GM19455 (cell line): ENCODE measurements at regions not wholly inside any gene's neighbourhood (a gene's known extent, or its start where the extent isn't known, plus 50 kb on each side); places are given as distances from the start of the nearest gene placed in this dataset.
A peak's percentile ranks its signal among the peaks of the same experiment; 100 is the strongest.

Experiments
- ATAC-seq: cut with Tn5 transposase; IDR thresholded peaks from one replicate; pipeline ENCODE4 v1.9.1; 2021; ENCODE audit not compliant: unreplicated experiment

DNA sequence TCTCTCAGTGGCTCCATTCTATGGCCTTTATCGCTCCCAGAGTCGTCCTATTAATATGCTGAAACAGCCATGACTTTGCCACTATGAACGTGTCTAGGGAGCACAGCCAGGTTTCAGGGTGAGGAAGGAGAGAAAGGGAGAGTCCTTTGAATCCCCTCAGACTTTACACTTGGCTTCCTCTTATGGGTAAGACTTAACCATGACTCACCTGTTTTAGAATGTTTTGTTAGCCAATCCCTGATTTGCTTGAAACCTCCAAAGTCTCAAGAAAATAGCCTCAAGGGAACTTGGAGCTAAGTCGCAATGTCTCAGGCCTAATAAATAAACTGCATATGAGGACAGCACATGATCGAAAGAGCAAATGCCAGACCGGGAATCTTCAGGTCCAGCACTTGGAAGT is 131.2 kb upstream of the RCN1 start:
- ATAC-seq, result no peak

DNA sequence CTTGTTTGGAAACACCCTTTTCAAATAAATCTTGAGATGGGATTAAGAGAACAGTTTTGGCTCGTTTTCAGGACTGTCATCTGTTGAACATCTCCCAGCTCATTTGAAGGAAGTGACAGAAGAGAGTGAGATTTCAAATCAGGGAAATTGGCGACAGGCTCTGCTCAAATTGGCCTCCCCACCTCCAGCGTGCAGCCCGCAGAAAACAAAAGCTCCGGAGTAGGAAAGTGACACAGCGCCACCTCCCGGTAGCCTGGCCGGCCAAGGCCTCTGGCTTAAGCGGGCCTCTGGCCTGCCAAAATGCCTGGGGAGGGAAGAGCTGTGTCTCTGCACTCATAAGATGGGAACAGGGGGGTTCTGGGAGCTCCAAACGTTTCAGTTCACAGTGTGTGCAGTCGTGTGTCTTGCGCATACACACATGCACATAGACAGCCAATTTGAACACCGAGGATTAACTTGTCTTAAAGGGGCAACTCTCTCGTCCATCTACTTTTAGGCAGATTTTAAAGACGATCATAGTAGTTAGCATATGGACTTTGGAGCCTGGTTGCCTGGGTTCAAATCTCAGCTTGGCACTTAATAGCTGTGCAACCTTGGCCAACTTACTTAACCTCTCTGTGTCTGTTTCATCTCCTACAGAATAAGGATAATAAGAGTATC is 132.7 kb upstream of the RCN1 start:
- ATAC-seq, result peak; percentile 76

DNA sequence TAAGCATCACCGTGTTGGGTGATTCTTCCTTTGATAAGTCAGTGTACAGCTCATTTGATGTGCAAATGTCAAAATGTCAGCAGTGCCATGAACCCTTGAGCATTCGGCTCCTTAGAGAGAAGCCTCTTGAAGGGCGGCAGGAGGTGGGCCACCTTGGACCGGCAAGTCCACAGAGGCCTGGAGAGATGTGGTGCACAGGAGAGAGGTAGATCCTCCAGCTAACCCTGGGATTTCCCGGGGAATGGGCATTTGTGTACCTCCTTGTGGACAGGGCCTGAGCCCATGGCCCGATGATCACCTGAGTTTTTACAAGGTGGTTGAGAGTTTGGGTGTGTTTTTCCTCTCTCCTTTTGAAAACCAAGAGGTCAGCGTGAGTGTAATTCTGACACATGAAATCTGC is 133.2 kb upstream of the RCN1 start:
- no peak for ATAC-seq

DNA sequence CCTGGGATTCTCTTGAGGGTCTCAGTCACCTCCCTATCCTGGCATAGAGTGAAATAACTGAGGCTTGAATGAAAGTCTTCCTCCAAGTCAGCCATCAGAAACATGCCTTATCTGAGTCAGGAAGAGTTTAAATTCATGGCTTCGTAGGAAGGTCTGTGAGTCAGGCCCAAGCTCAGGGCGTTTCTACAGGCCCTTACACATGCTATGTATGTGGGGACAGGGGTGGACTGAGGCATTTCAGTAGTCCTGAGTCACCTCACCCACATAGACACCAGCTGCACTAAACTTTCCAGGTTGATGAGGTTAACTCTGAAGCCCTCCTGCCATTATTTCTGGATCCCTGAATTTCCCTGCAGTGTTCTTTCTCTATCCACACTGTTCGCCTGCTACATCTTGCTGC is 134.6 kb upstream of the RCN1 start:
- no peak for ATAC-seq

DNA sequence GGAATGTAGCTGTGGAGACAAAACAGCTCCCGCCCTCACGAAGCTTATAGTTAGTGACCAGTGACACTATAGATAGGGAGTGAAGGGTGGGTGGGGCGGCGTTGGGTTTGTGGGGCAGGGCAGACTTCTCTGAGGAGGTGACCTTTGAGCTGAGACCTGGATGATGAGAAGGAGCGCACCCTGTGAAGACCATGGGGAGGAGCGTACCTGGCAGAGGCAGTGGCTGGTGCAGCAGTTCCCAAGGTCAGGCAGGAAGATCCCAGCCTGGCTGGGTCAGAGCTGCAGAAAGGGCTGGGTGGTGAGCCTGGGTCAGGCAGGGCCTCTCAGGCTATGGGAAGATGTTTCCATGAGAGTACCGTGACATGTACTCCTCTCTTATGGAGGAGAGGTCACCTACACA is 135.0 kb upstream of the RCN1 start:
- no peak for ATAC-seq

DNA sequence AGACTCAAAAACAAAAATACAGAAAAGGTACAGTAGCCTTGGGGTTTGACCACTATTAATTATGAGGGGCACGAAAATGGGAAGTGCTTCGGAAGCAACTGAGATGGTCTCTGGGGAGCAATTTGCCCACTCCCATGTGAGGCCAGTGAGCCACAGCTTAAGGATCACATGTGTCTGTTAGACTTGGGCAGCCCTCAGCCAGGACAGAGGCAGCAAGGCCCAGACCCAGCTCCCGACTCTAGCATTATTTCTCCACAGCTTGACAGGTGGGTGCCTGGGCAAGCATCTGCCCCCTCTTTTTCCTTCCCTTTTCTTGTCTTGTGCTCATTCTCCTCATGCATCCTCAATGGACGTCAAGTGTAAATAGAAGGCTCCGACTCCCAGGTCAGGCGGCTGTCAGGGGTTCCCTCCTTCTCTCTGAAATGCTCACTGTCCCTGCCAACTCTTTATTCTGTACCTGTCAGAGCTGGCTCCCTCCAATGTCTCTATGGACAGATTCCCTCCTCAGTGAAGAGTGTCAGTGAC is 137.0 kb upstream of the RCN1 start:
- no peak for ATAC-seq

DNA sequence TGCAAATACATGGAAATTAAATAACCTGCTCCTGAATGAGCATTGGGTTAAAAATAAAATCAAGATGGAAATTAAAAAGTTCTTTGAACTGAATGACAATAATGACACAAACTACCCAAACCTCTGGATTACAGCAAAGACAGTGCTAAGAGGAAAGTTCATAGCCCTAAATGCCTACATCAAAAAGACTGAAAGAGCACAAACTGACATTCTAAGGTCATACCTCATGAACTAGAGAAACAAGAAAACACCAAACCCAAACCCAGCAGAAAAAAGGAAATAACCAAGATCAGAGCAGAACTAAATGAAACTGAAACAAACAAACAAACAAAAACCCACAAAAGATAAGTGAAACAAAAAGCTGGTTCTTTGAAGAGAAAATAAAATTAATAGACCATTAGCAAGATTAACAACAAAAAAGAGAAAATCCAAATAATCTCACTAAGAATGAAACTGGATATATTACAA is 138.6 kb upstream of the PAX6 start:
- ATAC-seq, result peak; percentile 75

DNA sequence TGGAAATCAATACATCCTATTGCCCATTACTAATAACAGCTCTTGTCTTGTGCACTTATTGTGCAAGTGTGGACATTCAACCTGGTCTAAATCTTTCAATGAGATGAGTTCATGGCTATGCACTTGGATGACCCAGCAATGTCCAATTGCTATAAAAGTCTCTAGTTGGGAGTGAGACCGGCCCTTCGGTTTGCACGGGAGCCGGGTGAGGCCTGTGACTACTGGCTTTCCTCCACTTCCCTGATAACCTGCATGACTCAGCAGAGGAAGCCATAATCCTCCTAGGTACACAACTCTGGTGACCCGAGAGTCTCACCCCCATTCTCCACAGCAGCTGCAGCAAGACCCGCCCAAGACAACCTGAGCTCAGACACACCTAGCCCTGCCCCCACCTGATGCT is 135.9 kb upstream of the PAX6 start:
- no peak for ATAC-seq

DNA sequence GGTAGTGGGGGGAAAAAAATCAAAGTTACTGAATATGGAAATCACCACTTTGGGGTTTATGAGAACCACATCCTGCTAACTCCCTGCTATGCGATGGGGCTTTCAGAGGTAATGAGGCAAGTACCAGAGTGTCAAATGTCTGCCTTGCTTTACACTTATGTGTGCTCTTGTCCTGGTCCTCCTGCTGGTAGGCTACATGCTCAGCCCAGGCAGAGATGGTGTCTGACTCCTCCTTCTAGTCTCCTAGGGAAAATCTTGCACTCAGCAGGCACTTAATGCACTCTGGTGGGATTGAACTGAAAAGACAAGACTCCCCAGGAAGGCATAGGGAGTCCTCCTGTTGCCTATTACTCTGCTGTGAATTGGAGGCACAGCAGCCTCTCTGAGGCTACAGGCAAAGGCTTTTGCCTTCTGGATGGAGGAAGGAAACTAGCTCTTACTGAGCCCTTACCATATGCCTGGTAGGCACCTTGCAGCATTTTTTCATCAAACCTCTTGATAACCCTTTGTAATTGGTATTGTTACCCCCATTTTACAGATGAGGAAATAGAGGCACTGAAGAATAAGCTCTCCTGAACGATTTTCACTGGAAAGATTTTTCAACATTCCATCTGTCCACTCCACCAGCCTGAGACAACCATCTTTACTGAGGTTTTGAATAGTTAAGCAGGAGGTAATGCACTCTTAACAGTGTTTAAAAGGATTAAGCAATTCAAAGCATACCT is 132.1 kb upstream of the PAX6 start:
- ATAC-seq, result peak; percentile 93

DNA sequence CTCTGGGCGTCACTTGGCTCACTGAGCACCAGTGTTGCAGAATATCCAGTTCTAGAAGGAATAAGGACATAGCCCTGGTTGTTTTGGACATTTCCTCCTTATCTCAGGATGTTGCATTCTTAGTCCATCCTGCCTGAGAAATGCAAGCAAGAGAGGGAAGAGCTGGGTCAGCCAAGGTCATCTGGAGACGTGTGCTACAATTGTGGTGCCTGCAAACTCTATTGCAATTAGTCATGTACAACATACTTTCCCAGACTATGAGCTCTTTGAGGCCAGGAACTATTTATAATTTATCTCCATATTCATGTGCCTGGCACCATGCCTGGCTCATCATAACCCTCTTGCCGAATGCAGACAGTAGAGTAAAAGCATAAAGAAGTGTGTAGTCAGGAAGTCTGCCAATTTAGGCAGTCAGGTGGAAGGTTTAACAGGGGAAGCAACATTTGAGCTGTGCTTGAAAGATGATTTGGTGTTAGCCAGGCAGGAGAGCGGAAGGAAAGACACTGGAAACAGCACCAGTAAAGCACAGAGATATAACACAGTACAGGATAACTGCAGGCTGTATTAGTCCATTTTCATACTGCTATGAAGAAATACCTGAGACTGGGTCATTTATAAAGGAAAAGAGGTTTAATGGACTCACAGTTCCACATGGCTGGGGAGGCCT is 129.4 kb upstream of the PAX6 start:
- no peak for ATAC-seq

DNA sequence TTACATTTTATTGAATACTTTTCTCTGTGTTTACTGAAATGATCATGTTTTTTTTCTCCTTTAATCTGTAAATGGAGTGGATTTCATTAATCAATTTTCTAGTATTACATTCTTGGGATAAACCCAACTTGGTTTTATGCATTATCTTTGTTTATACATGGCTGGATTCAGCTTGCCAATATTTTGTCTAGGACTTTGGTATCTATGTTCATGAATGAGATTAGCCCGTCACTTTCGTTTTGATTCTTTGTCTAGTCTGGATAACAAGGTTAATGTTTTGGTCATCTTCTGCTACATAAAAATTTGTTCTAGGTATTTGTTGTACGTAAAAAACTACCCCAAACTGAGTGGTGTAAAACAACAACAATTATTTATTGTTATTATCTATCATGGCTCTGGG is 127.9 kb upstream of the PAX6 start:
- no peak for ATAC-seq

DNA sequence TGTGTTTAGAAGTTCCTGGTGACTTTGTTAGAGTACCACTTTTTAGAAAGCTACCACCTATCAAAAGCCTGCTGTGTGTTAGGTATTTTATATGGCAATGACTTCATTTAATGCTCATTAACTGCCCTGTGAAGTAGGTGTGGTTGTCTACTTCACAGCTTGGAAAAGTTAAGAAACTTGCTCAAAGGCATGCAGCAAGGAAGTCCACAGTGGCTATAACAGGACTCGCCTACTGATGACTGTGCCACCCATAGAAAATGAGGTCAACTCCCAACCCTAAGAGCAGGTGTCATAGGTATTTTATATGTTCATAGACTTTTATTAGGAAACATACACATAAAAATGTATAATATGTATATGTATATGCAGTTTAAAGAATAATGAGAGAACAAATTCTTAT is 125.2 kb upstream of the PAX6 start:
- ATAC-seq, result no peak

DNA sequence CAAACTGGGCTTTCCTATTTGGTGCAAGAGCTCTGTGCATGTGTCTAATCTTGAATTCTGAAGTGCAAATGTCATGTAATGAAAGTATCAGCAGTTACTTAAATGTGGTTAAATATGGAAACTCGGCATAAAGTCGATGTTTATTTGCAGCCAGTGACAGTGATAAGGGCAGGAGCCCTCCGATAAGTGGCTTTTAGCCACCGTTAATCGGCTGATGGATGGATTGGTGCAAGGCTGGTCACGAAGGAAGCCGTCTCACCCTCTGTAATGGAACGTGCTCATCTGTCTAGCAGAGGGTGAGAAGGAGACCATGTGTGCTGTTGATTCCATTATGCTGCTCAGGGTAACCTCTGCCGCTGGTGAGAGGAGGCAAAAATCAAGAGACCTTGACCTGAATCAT is 121.8 kb upstream of the PAX6 start:
- ATAC-seq, result no peak

DNA sequence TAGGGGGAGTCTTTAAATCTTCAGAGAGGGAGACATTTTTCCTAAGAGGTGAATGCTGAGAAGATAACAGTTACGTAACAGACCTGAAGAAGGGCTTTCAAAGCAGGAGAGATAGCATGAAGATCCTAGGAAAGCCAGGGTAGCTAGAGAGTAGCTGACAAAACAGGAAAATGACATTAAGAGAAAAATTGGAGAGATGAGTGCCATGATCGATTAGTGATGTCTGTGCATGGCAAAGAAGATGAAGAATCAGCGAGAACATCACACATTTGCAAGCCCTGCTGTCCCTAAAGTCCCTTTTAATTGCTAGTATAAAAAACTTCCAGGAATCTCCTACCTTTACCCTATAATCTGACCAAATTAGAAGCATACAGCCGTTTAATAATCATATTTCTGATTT is 116.9 kb upstream of the PAX6 start:
- no peak for ATAC-seq

DNA sequence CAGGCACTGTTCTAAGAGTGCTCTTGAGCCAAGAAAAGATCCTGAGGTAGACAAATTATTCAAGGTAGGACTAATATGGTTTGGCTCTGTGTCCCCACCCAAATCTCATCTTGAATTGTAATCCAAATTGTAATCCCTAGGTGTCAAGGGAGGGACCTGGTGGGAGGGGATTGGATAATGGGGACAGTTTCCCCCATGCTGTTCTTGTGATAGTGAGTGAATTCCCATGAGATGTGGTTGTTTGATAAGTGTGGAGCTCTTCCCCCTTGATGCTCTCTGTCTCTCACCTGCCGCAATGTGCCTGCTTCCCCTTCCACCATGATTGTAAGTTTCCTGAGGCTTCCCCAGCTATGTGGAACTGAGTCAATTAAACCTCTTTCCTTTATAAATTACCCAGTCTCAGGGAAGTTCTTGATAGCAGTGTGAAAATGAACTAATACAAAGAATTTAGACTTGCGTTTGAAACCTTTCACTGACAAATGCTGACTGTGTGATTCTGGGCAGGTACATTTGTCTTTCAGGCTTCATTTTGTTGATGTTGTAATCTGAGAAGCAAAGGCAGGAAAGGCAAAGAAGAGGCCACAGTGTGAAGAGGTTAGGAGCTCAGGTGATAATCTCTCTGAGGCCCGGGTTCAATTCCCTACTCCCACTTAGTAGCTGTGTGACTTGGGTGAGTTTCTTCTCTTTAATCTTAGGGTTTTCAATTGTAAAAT is 115.8 kb upstream of the PAX6 start:
- ATAC-seq, result no peak

DNA sequence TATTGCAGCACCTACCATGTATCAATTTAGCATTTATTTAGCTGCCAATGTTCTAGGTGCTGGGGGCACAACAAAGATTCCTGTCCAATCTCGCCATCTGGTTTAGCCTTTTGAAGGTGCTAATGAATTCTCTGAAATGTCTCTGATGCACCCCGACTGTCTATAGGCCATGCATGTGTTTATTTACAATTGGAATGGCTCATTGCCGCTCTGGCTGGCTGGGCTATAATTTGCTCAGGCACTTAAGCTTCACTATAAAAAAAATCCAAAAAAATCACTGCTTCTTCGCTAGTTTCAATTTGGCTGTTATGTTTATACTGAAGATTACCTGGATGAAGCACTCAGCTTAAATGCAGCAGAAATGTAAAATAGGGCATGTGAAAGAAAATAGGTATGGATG is 115.0 kb upstream of the PAX6 start:
- ATAC-seq, result no peak

DNA sequence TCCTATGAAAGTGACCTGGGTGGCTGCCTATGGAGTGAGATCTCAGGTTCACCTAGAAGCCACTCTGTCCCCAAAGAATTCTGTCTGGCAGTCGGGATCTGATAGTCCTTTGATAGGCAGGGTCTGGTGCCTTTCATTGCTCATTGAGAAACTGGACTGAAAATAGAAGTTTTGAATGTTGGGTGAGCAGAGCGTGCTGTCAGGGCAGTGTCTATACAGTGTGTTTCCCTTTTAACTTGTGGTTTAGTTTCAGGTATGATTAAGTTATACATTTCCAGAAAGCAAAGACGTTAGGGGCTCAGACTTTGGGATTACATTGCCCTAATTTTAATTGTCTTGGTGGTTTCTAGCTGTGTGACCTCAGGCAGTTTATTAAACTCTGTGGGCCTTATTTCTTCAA is 111.3 kb upstream of the PAX6 start:
- ATAC-seq, result no peak

DNA sequence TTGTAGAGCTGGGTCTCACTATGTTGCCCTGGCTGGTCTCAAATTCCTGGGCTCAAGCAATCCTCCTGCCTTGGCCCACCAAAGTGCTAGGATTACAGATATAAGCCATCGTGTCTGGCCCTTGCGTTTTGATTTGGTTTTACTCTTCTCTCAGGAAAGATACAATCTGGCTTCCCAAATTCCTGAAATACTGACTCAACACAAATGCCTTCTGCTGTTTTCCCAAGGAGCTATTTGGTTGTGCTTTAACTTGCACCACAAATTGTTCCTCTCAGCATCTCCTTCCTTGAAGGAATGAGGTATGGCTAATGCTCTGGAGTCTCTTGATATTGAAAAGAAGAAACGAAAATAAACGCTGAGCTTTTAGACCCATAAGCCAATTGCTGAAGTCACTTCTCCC is 110.0 kb upstream of the PAX6 start:
- no peak for ATAC-seq

DNA sequence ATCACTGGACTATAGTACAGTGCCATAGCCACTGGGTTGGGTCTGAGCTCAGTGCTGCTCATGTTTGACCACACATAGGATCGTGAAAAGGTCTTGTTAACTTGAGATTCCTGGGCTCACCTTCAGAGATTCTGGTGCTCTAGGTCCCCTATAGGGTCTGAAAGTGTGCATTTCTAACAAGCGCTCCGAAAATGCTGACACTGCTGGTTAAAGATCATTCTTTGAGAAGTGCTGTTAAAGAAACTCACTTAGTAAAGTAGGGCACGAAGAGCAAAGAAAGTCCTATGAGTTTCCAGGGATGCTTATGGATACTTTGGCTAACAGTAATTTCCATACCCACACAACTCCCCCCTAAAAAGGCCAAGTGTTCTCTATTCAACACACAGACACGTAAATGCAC is 108.1 kb upstream of the PAX6 start:
- ATAC-seq, result no peak

DNA sequence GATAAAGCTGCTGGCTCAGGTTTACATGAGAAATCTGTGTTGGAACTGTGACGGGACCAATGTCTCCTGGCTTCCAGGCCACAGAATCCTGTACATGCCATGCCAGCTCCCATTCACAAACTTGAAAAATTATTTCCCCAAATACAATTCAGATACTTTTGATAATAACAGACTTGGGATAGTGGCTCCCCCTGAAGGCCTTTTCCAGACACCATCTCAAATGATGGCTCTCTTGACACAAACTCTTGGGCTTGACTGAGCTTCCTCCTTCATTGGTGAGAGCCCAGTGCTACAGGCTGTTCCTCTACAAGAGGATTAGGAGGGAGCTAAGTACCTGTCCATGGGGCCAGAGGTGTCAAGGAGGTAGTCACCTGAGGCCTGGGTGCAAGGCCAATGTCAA is 104.7 kb upstream of the PAX6 start:
- ATAC-seq, result no peak

DNA sequence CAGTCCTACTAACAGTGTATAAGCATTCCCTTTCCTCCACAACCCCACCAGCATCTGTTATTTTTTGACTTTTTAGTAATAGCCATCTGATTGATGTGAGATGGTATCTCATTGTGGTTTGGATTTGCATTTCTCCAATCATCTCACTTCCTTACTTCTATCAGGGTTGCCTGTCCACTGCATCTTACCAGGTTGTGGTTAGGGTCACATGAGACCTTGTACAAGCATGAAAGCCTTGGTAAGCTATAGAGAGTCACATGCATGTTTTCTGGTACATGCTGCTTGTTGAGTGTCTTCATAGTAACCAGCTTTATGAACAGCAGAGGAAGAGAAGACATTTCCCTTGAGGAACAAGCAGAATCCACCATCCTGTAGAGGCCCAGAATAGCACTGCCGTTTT is 102.9 kb upstream of the PAX6 start:
- ATAC-seq, result no peak

DNA sequence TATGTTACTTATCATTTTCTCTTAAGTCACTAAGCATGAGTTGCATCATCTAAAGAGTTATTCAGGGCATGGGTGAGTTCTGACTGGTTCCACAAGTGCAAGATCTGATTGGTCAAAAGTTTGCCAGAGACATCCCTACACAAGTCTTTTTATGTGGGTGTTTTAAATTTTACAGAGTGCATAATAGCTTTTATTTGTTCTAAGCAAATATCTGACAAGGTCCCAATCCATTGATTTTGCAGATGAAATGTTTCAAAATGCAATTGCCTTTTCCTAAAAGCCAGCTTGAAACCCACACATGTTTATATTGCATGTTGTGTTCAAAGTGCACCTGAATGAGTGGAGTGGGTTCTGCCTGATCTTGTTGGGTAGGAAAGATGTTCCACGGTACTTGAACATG is 101.7 kb upstream of the PAX6 start:
- no peak for ATAC-seq
